SJCRH30 (cell line): ENCODE measurements at regions not wholly inside any gene's neighbourhood (a gene's known extent, or its start where the extent isn't known, plus 50 kb on each side); places are given as distances from the start of the nearest gene placed in this dataset.
A peak's percentile ranks its signal among the peaks of the same experiment; 100 is the strongest.
"Not testable (repeated sequence)": the region's sequence is repeated elsewhere in the genome, so short reads cannot be mapped to it uniquely, and the experiment has no call there.

Experiments used
- DNase-seq, 2 experiments: peaks; one replicate each; pipeline ENCODE4 v3.0.0-alpha.2; 2015 to 2020
- H3K27ac ChIP-seq: fragments of 250-450 bp; sonication (Bioruptor Pico); 2 replicates; pipeline ENCODE4 v1.5.1; 2020; ENCODE audit warnings: mild to moderate bottlenecking, moderate library complexity
- H3K27me3 ChIP-seq: fragments of 250-450 bp; sonication (Bioruptor Pico); 2 replicates; pipeline ENCODE4 v1.5.1; 2020; ENCODE audit warnings: mild to moderate bottlenecking, moderate library complexity
- H3K36me3 ChIP-seq: fragments of 250-450 bp; sonication (Bioruptor Pico); 2 replicates; pipeline ENCODE4 v1.5.1; 2020; ENCODE audit warnings: mild to moderate bottlenecking, moderate library complexity
- H3K4me1 ChIP-seq: fragments of 250-450 bp; sonication (Bioruptor Pico); 2 replicates; pipeline ENCODE4 v1.5.1; 2020; ENCODE audit warnings: mild to moderate bottlenecking, moderate library complexity
- H3K4me3 ChIP-seq: fragments of 250-450 bp; sonication (Bioruptor Pico); 2 replicates; pipeline ENCODE4 v1.5.1; 2020; ENCODE audit warnings: mild to moderate bottlenecking, moderate library complexity
- H3K9me3 ChIP-seq: fragments of 250-450 bp; sonication (Bioruptor Pico); replicated peaks from 2 replicates; pipeline ENCODE4 v1.5.1; 2020; ENCODE audit warnings: mild to moderate bottlenecking, moderate library complexity

- Histone ChIP-seq H3K36me3 (no peaks in the 10 kb centered on the region), H3K4me1 (no peaks in the 10 kb centered on the region), H3K9me3 (no peaks in the 10 kb centered on the region; the same call in 1 of the 2 replicates), H3K27me3 (no peaks in the 10 kb centered on the region), H3K27ac (no peak overlapping the region), H3K4me3 (no peak overlapping the region)
- no peak for DNase-seq
These were observed 216.0 kb downstream of the SNRPN start for GRCh38 chr15:25170781-25171110.

- no peaks in the 10 kb centered on the region; the same call in 1 of the 2 replicates for H3K9me3 ChIP-seq
- no peak overlapping the region for H3K27ac ChIP-seq
- DNase-seq = peak in 1 of 2 experiments; percentile 0
- no peaks in the 10 kb centered on the region for H3K4me1 ChIP-seq
- no peak overlapping the region for H3K4me3 ChIP-seq
- no peaks in the 10 kb centered on the region for H3K36me3 ChIP-seq
- no peaks in the 10 kb centered on the region for H3K27me3 ChIP-seq
These were observed 216.5 kb downstream of the SNRPN start for GRCh38 chr15:25171111-25171811.

- DNase-seq = peak in 1 of 2 experiments; percentile 0
- Histone ChIP-seq H3K9me3 (no peaks in the 10 kb centered on the region; the same call in 1 of the 2 replicates), H3K4me3 (no peak overlapping the region), H3K4me1 (no peaks in the 10 kb centered on the region), H3K27me3 (no peaks in the 10 kb centered on the region), H3K36me3 (no peaks in the 10 kb centered on the region), H3K27ac (no peak overlapping the region)
These were observed 217.3 kb downstream of the SNRPN start for GRCh38 chr15:25171856-25172687.

DNA sequence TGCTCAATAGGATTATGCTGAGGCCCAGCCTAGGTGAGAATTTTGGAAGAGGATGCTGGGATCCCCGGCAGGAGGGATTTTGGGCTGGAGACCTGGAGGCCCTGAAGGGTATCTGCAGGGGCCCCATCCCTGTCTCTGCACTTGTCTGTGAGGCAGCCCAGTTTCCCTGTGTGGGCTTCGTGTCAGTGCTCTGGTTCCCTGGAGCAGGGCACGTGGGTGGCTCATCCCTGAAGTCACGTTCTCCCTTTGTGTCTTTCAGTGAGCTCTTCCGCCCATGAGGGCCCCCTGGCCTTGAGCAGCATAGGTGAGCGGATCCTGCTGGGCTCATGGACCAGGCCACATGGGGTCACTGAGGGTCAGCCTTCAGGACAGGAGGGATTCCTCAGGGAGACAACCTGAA, 217.9 kb downstream of the SNRPN start:
- H3K27me3 ChIP-seq = no peaks in the 10 kb centered on the region
- H3K9me3 ChIP-seq = no peaks in the 10 kb centered on the region; the same call in 1 of the 2 replicates
- no peak overlapping the region for H3K4me3 ChIP-seq
- H3K27ac ChIP-seq = no peak overlapping the region
- H3K36me3 ChIP-seq = no peaks in the 10 kb centered on the region
- DNase-seq = no peak
- H3K4me1 ChIP-seq = no peaks in the 10 kb centered on the region

DNA sequence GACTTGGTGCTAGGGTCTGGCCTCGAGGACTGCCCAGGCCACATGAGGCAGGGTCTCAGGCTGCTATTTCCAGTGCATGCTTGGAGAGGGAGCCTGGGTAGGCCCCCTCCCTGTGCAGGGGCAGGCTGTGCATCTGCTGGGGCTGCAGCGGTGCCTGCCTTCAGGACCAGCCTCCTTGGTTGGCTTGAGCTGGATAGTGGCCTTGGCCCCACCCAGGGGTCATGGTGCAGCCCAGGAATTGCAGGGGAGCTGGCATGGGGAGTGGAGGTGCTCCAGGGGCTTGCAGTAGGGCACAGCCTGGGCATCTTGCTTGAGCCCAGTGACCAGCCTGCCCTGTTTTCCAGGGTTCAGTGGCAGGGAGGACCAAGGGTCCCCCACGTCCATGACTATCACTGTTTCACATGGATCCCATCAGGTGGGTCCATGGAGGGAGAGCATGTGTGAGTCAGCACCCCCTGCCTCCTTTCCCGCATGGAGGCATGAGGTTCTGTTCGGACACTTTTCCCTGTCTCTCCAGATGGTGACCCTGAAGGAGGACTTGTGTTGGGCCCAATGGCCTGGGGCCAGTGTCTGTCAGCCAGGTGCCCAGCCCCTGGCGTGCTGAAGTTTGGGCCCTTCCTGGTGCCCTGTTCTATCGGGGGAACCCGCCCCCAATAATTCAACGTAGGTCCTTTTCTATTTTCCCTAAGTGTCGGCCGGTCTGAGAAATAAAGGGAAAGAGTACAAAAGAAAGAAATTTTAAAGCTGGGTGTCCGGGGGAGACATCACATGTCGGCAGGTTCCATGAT, 218.6 kb downstream of the SNRPN start:
- no peaks in the 10 kb centered on the region; the same call in 1 of the 2 replicates for H3K9me3 ChIP-seq

GRCh38 chr15:25174149-25174548, 219.4 kb downstream of the SNRPN start:
- not testable (repeated sequence) for H3K4me3 ChIP-seq, H3K27me3 ChIP-seq, H3K9me3 ChIP-seq, H3K4me1 ChIP-seq, DNase-seq, H3K36me3 ChIP-seq, H3K27ac ChIP-seq

More for the DNA sequence above, 218.6 kb downstream of the SNRPN start:
- H3K27me3 ChIP-seq = no peaks in the 10 kb centered on the region
- no peaks in the 10 kb centered on the region for H3K4me1 ChIP-seq
- no peak for DNase-seq
- H3K36me3 ChIP-seq = no peaks in the 10 kb centered on the region
- H3K4me3 ChIP-seq = no peak overlapping the region
- no peak overlapping the region for H3K27ac ChIP-seq

- DNase-seq = peak in 1 of 2 experiments; percentile 1
- H3K27me3 ChIP-seq = no peaks in the 10 kb centered on the region
- no peaks in the 10 kb centered on the region; the same call in 1 of the 2 replicates for H3K9me3 ChIP-seq
These were observed 220.4 kb downstream of the SNRPN start for GRCh38 chr15:25175033-25175788.

GRCh38 chr15:25175789-25176615, 221.2 kb downstream of the SNRPN start:
- H3K27me3 ChIP-seq = no peaks in the 10 kb centered on the region
- no peak overlapping the region for H3K27ac ChIP-seq
- H3K9me3 ChIP-seq = no peaks in the 10 kb centered on the region; the same call in 1 of the 2 replicates
- H3K4me3 ChIP-seq = no peak overlapping the region
- H3K36me3 ChIP-seq = no peaks in the 10 kb centered on the region
- peak in 1 of 2 experiments; percentile 1 for DNase-seq
- H3K4me1 ChIP-seq = no peaks in the 10 kb centered on the region

More at GRCh38 chr15:25175033-25175788, 220.4 kb downstream of the SNRPN start:
- Histone ChIP-seq H3K4me1 (no peaks in the 10 kb centered on the region), H3K36me3 (no peaks in the 10 kb centered on the region), H3K4me3 (no peak overlapping the region), H3K27ac (no peak overlapping the region)

DNA sequence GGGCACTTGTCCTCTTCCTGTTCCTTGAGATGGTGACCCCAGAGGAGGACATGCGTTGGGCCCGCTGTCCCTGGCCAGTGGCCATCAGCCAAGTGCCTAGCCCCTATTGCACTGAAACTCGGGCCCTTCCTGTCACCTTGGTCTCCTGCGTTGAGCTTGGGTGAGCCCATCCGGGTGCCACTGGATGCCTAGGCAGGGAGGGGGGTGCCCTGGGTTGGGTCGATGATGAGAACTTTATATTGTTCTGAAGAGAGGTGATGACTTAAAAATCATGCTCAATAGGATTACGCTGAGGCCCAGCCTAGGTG, 221.8 kb downstream of the SNRPN start:
- no peak for DNase-seq
- no peaks in the 10 kb centered on the region for H3K36me3 ChIP-seq
- no peaks in the 10 kb centered on the region for H3K4me1 ChIP-seq
- no peak overlapping the region for H3K4me3 ChIP-seq
- H3K27ac ChIP-seq = no peak overlapping the region
- no peaks in the 10 kb centered on the region; the same call in 1 of the 2 replicates for H3K9me3 ChIP-seq
- H3K27me3 ChIP-seq = no peaks in the 10 kb centered on the region

GRCh38 chr15:25176991-25177954, 222.5 kb downstream of the SNRPN start:
- no peaks in the 10 kb centered on the region for H3K4me1 ChIP-seq
- no peaks in the 10 kb centered on the region for H3K36me3 ChIP-seq
- DNase-seq = peak in 1 of 2 experiments; percentile 0
- H3K27ac ChIP-seq = no peak overlapping the region
- H3K4me3 ChIP-seq = no peak overlapping the region
- no peaks in the 10 kb centered on the region; the same call in 1 of the 2 replicates for H3K9me3 ChIP-seq
- H3K27me3 ChIP-seq = no peaks in the 10 kb centered on the region

DNA sequence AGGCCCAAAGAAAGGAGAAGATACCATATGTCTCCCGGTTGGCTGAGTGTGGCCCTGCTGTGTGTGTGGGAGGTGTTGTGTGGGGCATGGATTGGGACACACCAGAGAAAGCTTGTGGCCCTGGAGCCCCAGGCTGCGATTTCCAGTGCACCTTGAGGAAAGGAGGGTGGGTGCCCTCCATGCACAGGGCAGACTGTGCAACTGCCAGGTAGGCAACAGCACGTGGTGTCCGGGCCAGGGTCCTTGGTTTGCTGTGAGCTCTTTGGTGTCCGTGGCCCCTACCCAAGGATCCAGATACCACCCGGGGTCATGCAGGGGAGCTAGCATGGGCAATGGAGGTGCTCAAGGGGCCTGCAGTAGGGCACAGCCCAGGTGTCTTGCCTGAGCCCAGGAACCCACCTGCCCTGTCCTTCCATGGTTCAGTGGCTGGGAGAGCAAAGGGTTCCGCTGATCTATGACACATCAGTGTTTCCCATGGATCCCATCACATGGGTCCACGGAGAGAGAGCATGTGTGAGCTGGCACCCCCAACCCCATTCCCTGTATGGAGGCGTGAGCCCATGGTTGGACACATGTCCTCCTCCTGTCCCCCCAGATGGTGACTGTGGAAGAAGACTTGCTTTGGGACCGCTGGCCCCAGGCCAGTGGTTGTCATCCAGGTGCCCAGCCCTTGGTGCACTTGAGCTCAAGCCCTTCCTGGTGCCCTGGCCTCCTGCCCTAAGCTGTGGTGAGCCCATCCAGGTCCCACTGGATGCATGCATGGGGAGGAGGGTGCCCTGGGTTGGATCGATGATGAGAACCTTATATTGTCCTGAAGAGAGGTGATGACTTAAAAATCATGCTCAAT, 223.4 kb downstream of the SNRPN start:
- H3K27me3 ChIP-seq = no peaks in the 10 kb centered on the region
- DNase-seq = peak in 1 of 2 experiments; percentile 1
- H3K27ac ChIP-seq = no peak overlapping the region
- H3K36me3 ChIP-seq = no peaks in the 10 kb centered on the region
- H3K4me1 ChIP-seq = no peaks in the 10 kb centered on the region
- no peak overlapping the region for H3K4me3 ChIP-seq
- H3K9me3 ChIP-seq = no peaks in the 10 kb centered on the region; the same call in 1 of the 2 replicates
